Stomach smooth muscle (tissue), 2 donors: ENCODE measurements at regions not wholly inside any gene's neighbourhood (a gene's known extent, or its start where the extent isn't known, plus 50 kb on each side); places are given as distances from the start of the nearest gene placed in this dataset.

Experiments used
- H3K27ac ChIP-seq: one replicate; pipeline ENCODE4 v1.7.0; 2013; ENCODE audit warnings: mild to moderate bottlenecking, low read length, inconsistent platforms
- H3K27me3 ChIP-seq, 2 donors: one replicate each; pipeline ENCODE4 v1.7.0; 2013; ENCODE audit warnings: low read length in 2 of 2; ENCODE audit not compliant: insufficient read depth in 2 of 2, control insufficient read depth in 1 of 2
- H3K36me3 ChIP-seq, 2 donors: one replicate each; pipeline ENCODE4 v1.7.0; 2013; ENCODE audit warnings: low read length in 2 of 2; ENCODE audit not compliant: control insufficient read depth in 2 of 2, insufficient read depth in 2 of 2
- H3K4me1 ChIP-seq: one replicate; pipeline ENCODE4 v1.7.0; 2013; ENCODE audit warnings: low read length; ENCODE audit not compliant: control insufficient read depth, insufficient read depth
- H3K4me3 ChIP-seq, 2 donors: one replicate each; pipeline ENCODE4 v1.7.0; 2013; ENCODE audit warnings: low read length in 2 of 2
- H3K9ac ChIP-seq, 2 donors: one replicate each; pipeline ENCODE4 v1.7.0; 2013; ENCODE audit warnings: low read length in 2 of 2, mild to moderate bottlenecking in 1 of 2
- H3K9me3 ChIP-seq, 2 donors: one replicate each; pipeline ENCODE4 v1.7.0; 2013; ENCODE audit warnings: low read length in 2 of 2; ENCODE audit not compliant: control insufficient read depth in 2 of 2
- donor health status: healthy.
- donor health status: Pancreatic carcinoma.

- H3K27me3 ChIP-seq, result no peaks in the 10 kb centered on the region
- H3K9ac ChIP-seq, result no peak overlapping the region
- H3K27ac ChIP-seq, result no peak overlapping the region
- H3K9me3 ChIP-seq, result no peaks in the 10 kb centered on the region
- no peaks in the 10 kb centered on the region for H3K4me1 ChIP-seq
- no peak overlapping the region for H3K4me3 ChIP-seq
- H3K36me3 ChIP-seq, result no peaks in the 10 kb centered on the region
Observed at GRCh38 chr15:38696790-38697495, 132.3 kb upstream of the RASGRP1 start.

- Histone ChIP-seq H3K27me3 (no peaks in the 10 kb centered on the region), H3K36me3 (no peaks in the 10 kb centered on the region), H3K27ac (no peak overlapping the region), H3K4me3 (no peak overlapping the region), H3K4me1 (no peaks in the 10 kb centered on the region), H3K9ac (no peak overlapping the region), H3K9me3 (no peaks in the 10 kb centered on the region)
Observed at GRCh38 chr15:38698254-38698653, 133.6 kb upstream of the RASGRP1 start.

- Histone ChIP-seq H3K27me3 (no peaks in the 10 kb centered on the region), H3K36me3 (no peaks in the 10 kb centered on the region), H3K4me3 (no peak overlapping the region), H3K4me1 (no peaks in the 10 kb centered on the region), H3K9me3 (no peaks in the 10 kb centered on the region), H3K9ac (no peak overlapping the region), H3K27ac (no peak overlapping the region)
Observed at GRCh38 chr15:38699633-38700230, 135.1 kb upstream of the RASGRP1 start.

- Histone ChIP-seq H3K9ac (no peak overlapping the region), H3K27me3 (no peaks in the 10 kb centered on the region), H3K4me3 (no peak overlapping the region), H3K4me1 (no peaks in the 10 kb centered on the region), H3K36me3 (no peaks in the 10 kb centered on the region), H3K27ac (no peak overlapping the region), H3K9me3 (no peaks in the 10 kb centered on the region)
Observed at GRCh38 chr15:38701149-38701548, 136.5 kb upstream of the RASGRP1 start.

- Histone ChIP-seq H3K9me3 (no peaks in the 10 kb centered on the region), H3K4me1 (no peaks in the 10 kb centered on the region), H3K27ac (no peak overlapping the region), H3K9ac (no peak overlapping the region), H3K36me3 (no peaks in the 10 kb centered on the region), H3K27me3 (peaks cover 0 to 2% of the 10 kb centered on the region in 2 donors), H3K4me3 (no peak overlapping the region)
Observed at GRCh38 chr15:38702178-38702912, 137.7 kb upstream of the RASGRP1 start.

- no peaks in the 10 kb centered on the region for H3K4me1 ChIP-seq
- H3K9me3 ChIP-seq, result no peaks in the 10 kb centered on the region
- peaks cover 0 to 2% of the 10 kb centered on the region in 2 donors for H3K27me3 ChIP-seq
- no peak overlapping the region for H3K9ac ChIP-seq
- no peak overlapping the region for H3K27ac ChIP-seq
- H3K36me3 ChIP-seq, result no peaks in the 10 kb centered on the region
- H3K4me3 ChIP-seq, result no peak overlapping the region
Observed at GRCh38 chr15:38705436-38706219, 141.0 kb upstream of the RASGRP1 start.

GRCh38 chr15:38706956-38707355, 142.3 kb upstream of the RASGRP1 start:
- Histone ChIP-seq H3K27me3 (peaks cover 0 to 2% of the 10 kb centered on the region in 2 donors), H3K27ac (no peak overlapping the region), H3K9ac (no peak overlapping the region), H3K4me1 (no peaks in the 10 kb centered on the region), H3K4me3 (no peak overlapping the region), H3K9me3 (no peaks in the 10 kb centered on the region), H3K36me3 (no peaks in the 10 kb centered on the region)

GRCh38 chr15:38707802-38708671, 143.4 kb upstream of the RASGRP1 start:
- H3K4me1 ChIP-seq, result no peaks in the 10 kb centered on the region
- no peak overlapping the region for H3K4me3 ChIP-seq
- H3K27me3 ChIP-seq, result peaks cover 0 to 2% of the 10 kb centered on the region in 2 donors
- no peaks in the 10 kb centered on the region for H3K36me3 ChIP-seq
- no peak overlapping the region for H3K27ac ChIP-seq
- H3K9me3 ChIP-seq, result no peaks in the 10 kb centered on the region
- H3K9ac ChIP-seq, result no peak overlapping the region

- no peak overlapping the region for H3K27ac ChIP-seq
- H3K27me3 ChIP-seq, result peaks cover 0 to 2% of the 10 kb centered on the region in 2 donors
- H3K4me3 ChIP-seq, result no peak overlapping the region
- no peaks in the 10 kb centered on the region for H3K36me3 ChIP-seq
- H3K9ac ChIP-seq, result no peak overlapping the region
- no peaks in the 10 kb centered on the region for H3K9me3 ChIP-seq
- no peaks in the 10 kb centered on the region for H3K4me1 ChIP-seq
Observed at GRCh38 chr15:38708672-38709180, 144.1 kb upstream of the RASGRP1 start.

GRCh38 chr15:38709196-38709595, 144.6 kb upstream of the RASGRP1 start:
- H3K27ac ChIP-seq, result no peak overlapping the region

More at GRCh38 chr15:38709196-38709595, 144.6 kb upstream of the RASGRP1 start:
- no peaks in the 10 kb centered on the region for H3K36me3 ChIP-seq
- no peak overlapping the region for H3K4me3 ChIP-seq
- peaks cover 3% of the 10 kb centered on the region for H3K4me1 ChIP-seq
- H3K9me3 ChIP-seq, result no peaks in the 10 kb centered on the region
- H3K27me3 ChIP-seq, result peaks cover 0 to 2% of the 10 kb centered on the region in 2 donors
- H3K9ac ChIP-seq, result no peak overlapping the region
